HEK293 (cell line): ENCODE measurements at regions not wholly inside any gene's neighbourhood (a gene's known extent, or its start where the extent isn't known, plus 50 kb on each side); places are given as distances from the start of the nearest gene placed in this dataset.

Source experiments
- CTCF ChIA-PET: fragments of 350-600 bp; formaldehyde crosslinking; extraction: SDS; loops from one replicate; lab custom pipeline; 2021; ENCODE audit warnings: antibody characterized with exemption; lab: Yijun Ruan, JAX
- POLR2A ChIA-PET: fragments of 300-600 bp; formaldehyde crosslinking; extraction: SDS; loops from one replicate; lab custom pipeline; 2020; ENCODE audit warnings: antibody characterized with exemption, inconsistent platforms; lab: Yijun Ruan, JAX
- H3K27ac ChIP-seq: fragments of 200-500 bp; sonication (Bioruptor generic); 2 replicates; pipeline ENCODE4 v1.5.1; 2014; ENCODE audit warnings: low read depth, low read length, control low read depth, inconsistent platforms; ENCODE audit errors: extremely low read depth
- H3K36me3 ChIP-seq, 2 experiments: fragments of 200-500 bp in 1 of 2; sonication (Bioruptor generic) in 1 of 2; 1 replicate in 1 of 2; 2 replicates in 1 of 2; pipeline ENCODE4 v1.5.1; 2014 to 2017; ENCODE audit warnings: inconsistent platforms in 2 of 2, low read length in 2 of 2; ENCODE audit not compliant: control insufficient read depth in 2 of 2, insufficient read depth in 1 of 2
- H3K4me1 ChIP-seq: fragments of 200-500 bp; sonication (Bioruptor generic); 2 replicates; pipeline ENCODE4 v1.5.1; 2014; ENCODE audit warnings: mild to moderate bottlenecking, low read length, inconsistent platforms; ENCODE audit not compliant: control insufficient read depth, insufficient read depth
- H3K4me3 ChIP-seq: 2 replicates; pipeline ENCODE4 v1.5.1; 2011; ENCODE audit warnings: low read depth, mild to moderate bottlenecking, control low read depth, low read length, moderate library complexity
- H3K9me3 ChIP-seq: fragments of 200-500 bp; sonication (Bioruptor generic); 2 replicates; pipeline ENCODE4 v1.5.1; 2014; ENCODE audit warnings: low read depth, low read length, inconsistent platforms; ENCODE audit not compliant: control insufficient read depth, insufficient read depth
- ELK4 ChIP-seq: IDR thresholded peaks from 2 replicates; pipeline ENCODE4 v1.6.1; 2011; ENCODE audit warnings: mild to moderate bottlenecking, low read depth, low read length, borderline replicate concordance
- GLI4 ChIP-seq: fragments of 450-650 bp; formaldehyde crosslinking; IDR thresholded peaks from 2 replicates; pipeline ENCODE4 v1.5.1; 2016; ENCODE audit warnings: missing biosample characterization, missing genetic modification characterization
- GLIS1 ChIP-seq: fragments of 450-650 bp; formaldehyde crosslinking; IDR thresholded peaks from 2 replicates; pipeline ENCODE4 v1.5.1; 2016; ENCODE audit warnings: missing biosample characterization, missing genetic modification characterization
- HOXC10 ChIP-seq: sonication (generic); formaldehyde crosslinking; IDR thresholded peaks from 2 replicates; pipeline ENCODE4 v1.8.1; 2023; ENCODE audit warnings: mild to moderate bottlenecking, missing genetic modification reagents
- PRDM10 ChIP-seq: fragments of 450-650 bp; formaldehyde crosslinking; IDR thresholded peaks from 2 replicates; pipeline ENCODE4 v1.5.1; 2016; ENCODE audit warnings: missing biosample characterization, missing genetic modification characterization
- SCRT1 ChIP-seq: fragments of 450-650 bp; formaldehyde crosslinking; IDR thresholded peaks from 2 replicates; pipeline ENCODE4 v1.5.1; 2016; ENCODE audit warnings: missing biosample characterization, missing genetic modification characterization, borderline replicate concordance
- ZFHX2 ChIP-seq: fragments of 450-650 bp; formaldehyde crosslinking; conservative IDR thresholded peaks from 2 replicates; pipeline ENCODE4 v1.5.1; 2016; ENCODE audit warnings: missing biosample characterization, missing genetic modification characterization
- ZFP3 ChIP-seq: fragments of 450-650 bp; formaldehyde crosslinking; IDR thresholded peaks from 2 replicates; pipeline ENCODE4 v1.5.1; 2016; ENCODE audit warnings: low read depth, missing biosample characterization, missing genetic modification characterization
- ZNF10 ChIP-seq: fragments of 450-650 bp; formaldehyde crosslinking; IDR thresholded peaks from 2 replicates; pipeline ENCODE4 v1.5.1; 2017; ENCODE audit warnings: missing biosample characterization, missing genetic modification characterization
- ZNF112 ChIP-seq: fragments of 450-650 bp; formaldehyde crosslinking; IDR thresholded peaks from 2 replicates; pipeline ENCODE4 v1.5.0; 2017; ENCODE audit warnings: missing biosample characterization, missing genetic modification characterization
- ZNF157 ChIP-seq: fragments of 450-650 bp; formaldehyde crosslinking; IDR thresholded peaks from 2 replicates; pipeline ENCODE4 v1.5.1; 2016; ENCODE audit warnings: missing biosample characterization, missing genetic modification characterization
- ZNF26 ChIP-seq: fragments of 450-650 bp; formaldehyde crosslinking; IDR thresholded peaks from 2 replicates; pipeline ENCODE4 v1.5.1; 2016; ENCODE audit warnings: missing biosample characterization, missing genetic modification characterization
- ZNF280C ChIP-seq: fragments of 450-650 bp; formaldehyde crosslinking; IDR thresholded peaks from 2 replicates; pipeline ENCODE4 v1.5.1; 2016; ENCODE audit warnings: missing biosample characterization, missing genetic modification characterization
- ZNF341 ChIP-seq: fragments of 450-650 bp; formaldehyde crosslinking; IDR thresholded peaks from 2 replicates; pipeline ENCODE4; 2016; ENCODE audit warnings: low read depth, missing biosample characterization, missing genetic modification characterization
- ZNF501 ChIP-seq: fragments of 450-650 bp; formaldehyde crosslinking; IDR thresholded peaks from 2 replicates; pipeline ENCODE4 v1.5.1; 2016; ENCODE audit warnings: missing biosample characterization, missing genetic modification characterization
- ZNF518A ChIP-seq: fragments of 450-650 bp; formaldehyde crosslinking; conservative IDR thresholded peaks from 2 replicates; pipeline ENCODE4 v1.5.1; 2016; ENCODE audit warnings: low read depth, missing biosample characterization, missing genetic modification characterization
- ZNF558 ChIP-seq: fragments of 450-650 bp; formaldehyde crosslinking; IDR thresholded peaks from 2 replicates; pipeline ENCODE4 v1.5.1; 2016; ENCODE audit warnings: missing biosample characterization, missing genetic modification characterization
- ZNF621 ChIP-seq: fragments of 450-650 bp; formaldehyde crosslinking; IDR thresholded peaks from 2 replicates; pipeline ENCODE4 v1.5.1; 2017; ENCODE audit warnings: missing biosample characterization, missing genetic modification characterization
- ZNF623 ChIP-seq: fragments of 450-650 bp; formaldehyde crosslinking; IDR thresholded peaks from 2 replicates; pipeline ENCODE4 v1.5.1; 2016; ENCODE audit warnings: missing biosample characterization, missing genetic modification characterization
- ZSCAN23 ChIP-seq: fragments of 450-650 bp; formaldehyde crosslinking; IDR thresholded peaks from 2 replicates; pipeline ENCODE4 v1.5.1; 2016; ENCODE audit warnings: missing biosample characterization, missing genetic modification characterization
- ZXDB ChIP-seq: fragments of 450-650 bp; formaldehyde crosslinking; IDR thresholded peaks from 2 replicates; pipeline ENCODE4 v1.5.1; 2016; ENCODE audit warnings: missing biosample characterization, missing genetic modification characterization

GRCh38 chr6:170040115-170040500 is 250.8 kb downstream of the DLL1 start:
- Histone ChIP-seq H3K9me3 (no peaks in the 10 kb centered on the region), H3K4me1 (no peaks in the 10 kb centered on the region), H3K4me3 (no peak overlapping the region), H3K27ac (no peak overlapping the region), H3K36me3 (no peaks in the 10 kb centered on the region)
- ChIA-PET CTCF (no interaction called here), POLR2A (no interaction called here)
- TF ChIP-seq ZNF157 (tag by site-specific recombination) (no peak), ZSCAN23 (tag by site-specific recombination) (no peak), ZNF10 (tag by site-specific recombination) (no peak), ZNF518A (no peak), PRDM10 (tag by site-specific recombination) (no peak), GLI4 (no peak), ZNF280C (no peak), ZNF623 (tag by site-specific recombination) (no peak), ZFHX2 (tag by site-specific recombination) (no peak), ZNF558 (tag by site-specific recombination) (no peak), SCRT1 (tag by site-specific recombination) (no peak), ZNF112 (tag by site-specific recombination) (no peak)

- POLR2A ChIA-PET = no interaction called here
- CTCF ChIA-PET = no interaction called here
- Histone ChIP-seq H3K27ac (no peak overlapping the region), H3K4me3 (no peak overlapping the region), H3K9me3 (no peaks in the 10 kb centered on the region), H3K4me1 (no peaks in the 10 kb centered on the region), H3K36me3 (no peaks in the 10 kb centered on the region)
- TF ChIP-seq ZNF341 (tag by site-specific recombination) (no peak), ZXDB (no peak), ZNF157 (tag by site-specific recombination) (no peak), ZNF621 (no peak), ZNF623 (tag by site-specific recombination) (no peak), ZNF26 (tag by site-specific recombination) (no peak), GLIS1 (tag by site-specific recombination) (no peak), ZNF501 (tag by site-specific recombination) (no peak), HOXC10 (no peak), ZFP3 (tag by site-specific recombination) (no peak), ZNF10 (tag by site-specific recombination) (no peak), ELK4 (no peak)
Measured at GRCh38 chr6:170039156-170040114, 251.4 kb downstream of the DLL1 start.
